ENCODE measurements at regions not wholly inside any gene's neighbourhood (a gene's known extent, or its start where the extent isn't known, plus 50 kb on each side); places are given as distances from the start of the nearest gene placed in this dataset.

- no peak for DNase-seq
- no peaks in the 10 kb centered on the region for H3K27me3 ChIP-seq (replicated peaks; ENCODE audit: insufficient read depth, low read length)
These were observed 611.6 kb upstream of the VRK2 start for GRCh38 chr2:57434972-57435371.

GRCh38 chr2:57437077-57437476 is 609.5 kb upstream of the VRK2 start:
- H3K27ac ChIP-seq (ENCODE audit: low read length): no peak overlapping the region
- no peaks in the 10 kb centered on the region for H3K27me3 ChIP-seq (replicated peaks; ENCODE audit: insufficient read depth, low read length)
- H3K9me3 ChIP-seq (replicated peaks; ENCODE audit: insufficient read depth, low read length): no peaks in the 10 kb centered on the region
- H3K4me1 ChIP-seq (ENCODE audit: low read length): no peaks in the 10 kb centered on the region
- H4K20me1 ChIP-seq (ENCODE audit: insufficient read depth, low read length): no peaks in the 10 kb centered on the region
- no peak overlapping the region for H3K9ac ChIP-seq (ENCODE audit: low read length)
- no peaks in the 10 kb centered on the region for H3K36me3 ChIP-seq (replicated peaks; ENCODE audit: insufficient read depth, low read length)
- no peak for DNase-seq
- H3K4me3 ChIP-seq (ENCODE audit: low read length): no peak overlapping the region
- H2AFZ ChIP-seq (ENCODE audit: low read length): no peak overlapping the region
- H3K79me2 ChIP-seq (ENCODE audit: low read length): no peaks in the 10 kb centered on the region
- TF ChIP-seq CTCF (IDR thresholded peaks at IDR 0.05; ENCODE audit: low read length) (no peak), EZH2phosphoT487 (IDR thresholded peaks at IDR 0.05; ENCODE audit: low read length) (no peak)
- no peaks in the 10 kb centered on the region for H3K9me2 ChIP-seq (replicated peaks; ENCODE audit: insufficient read depth, low read length)
- no peak overlapping the region for H3K4me2 ChIP-seq (ENCODE audit: low read depth, low read length)
- no peaks in the 10 kb centered on the region for H3F3A ChIP-seq (ENCODE audit: insufficient read depth, low read length)

More at GRCh38 chr2:57434972-57435371, 611.6 kb upstream of the VRK2 start:
- H3K9me2 ChIP-seq (replicated peaks; ENCODE audit: insufficient read depth, low read length): no peaks in the 10 kb centered on the region
- H3K79me2 ChIP-seq (ENCODE audit: low read length): no peaks in the 10 kb centered on the region
- no peak overlapping the region for H2AFZ ChIP-seq (ENCODE audit: low read length)
- H3K9ac ChIP-seq (ENCODE audit: low read length): no peak overlapping the region
- H3K4me1 ChIP-seq (ENCODE audit: low read length): no peaks in the 10 kb centered on the region
- H4K20me1 ChIP-seq (ENCODE audit: insufficient read depth, low read length): no peaks in the 10 kb centered on the region
- no peak overlapping the region for H3K4me2 ChIP-seq (ENCODE audit: low read depth, low read length)
- TF ChIP-seq EZH2 (optimal IDR thresholded peaks at IDR 0.05; ENCODE audit: low read depth, low read length) (no peak), EZH2phosphoT487 (IDR thresholded peaks at IDR 0.05; ENCODE audit: low read length) (no peak), CTCF (IDR thresholded peaks at IDR 0.05; ENCODE audit: low read length) (no peak)
- no peaks in the 10 kb centered on the region for H3K36me3 ChIP-seq (replicated peaks; ENCODE audit: insufficient read depth, low read length)
- H3F3A ChIP-seq (ENCODE audit: insufficient read depth, low read length): no peaks in the 10 kb centered on the region
- no peak overlapping the region for H3K27ac ChIP-seq (ENCODE audit: low read length)
- no peak overlapping the region for H3K4me3 ChIP-seq (ENCODE audit: low read length)
- H3K9me3 ChIP-seq (replicated peaks; ENCODE audit: insufficient read depth, low read length): no peaks in the 10 kb centered on the region

GRCh38 chr2:57440437-57440836 is 606.2 kb upstream of the VRK2 start:
- Histone ChIP-seq H3K9me2 (replicated peaks; ENCODE audit: insufficient read depth, low read length) (no peaks in the 10 kb centered on the region), H3K4me3 (ENCODE audit: low read length) (no peak overlapping the region), H3K9ac (ENCODE audit: low read length) (no peak overlapping the region), H3K79me2 (ENCODE audit: low read length) (no peaks in the 10 kb centered on the region), H3F3A (ENCODE audit: insufficient read depth, low read length) (no peaks in the 10 kb centered on the region), H3K27ac (ENCODE audit: low read length) (no peak overlapping the region), H3K9me3 (replicated peaks; ENCODE audit: insufficient read depth, low read length) (no peaks in the 10 kb centered on the region), H3K4me2 (ENCODE audit: low read depth, low read length) (no peak overlapping the region), H3K36me3 (replicated peaks; ENCODE audit: insufficient read depth, low read length) (no peaks in the 10 kb centered on the region), H4K20me1 (ENCODE audit: insufficient read depth, low read length) (no peaks in the 10 kb centered on the region), H2AFZ (ENCODE audit: low read length) (no peak overlapping the region), H3K27me3 (replicated peaks; ENCODE audit: insufficient read depth, low read length) (no peaks in the 10 kb centered on the region), H3K4me1 (ENCODE audit: low read length) (no peaks in the 10 kb centered on the region)
- TF ChIP-seq EZH2phosphoT487 (IDR thresholded peaks at IDR 0.05; ENCODE audit: low read length) (no peak), CTCF (IDR thresholded peaks at IDR 0.05; ENCODE audit: low read length) (no peak), EZH2 (optimal IDR thresholded peaks at IDR 0.05; ENCODE audit: low read depth, low read length) (no peak)
- no peak for DNase-seq
